Suprapubic skin (tissue), 3 donors: ENCODE measurements at regions not wholly inside any gene's neighbourhood (a gene's known extent, or its start where the extent isn't known, plus 50 kb on each side); places are given as distances from the start of the nearest gene placed in this dataset.

Experiments
- POLR2A ChIP-seq, 2 donors: fragments of 450-650 bp; IDR thresholded peaks; one replicate each; pipeline ENCODE4 v1.6.1; 2017; ENCODE audit warnings: antibody characterized with exemption in 2 of 2, mild to moderate bottlenecking in 2 of 2, moderate library complexity in 2 of 2
- TF ChIP-seq, protein P1 (sequence below), 2 donors: fragments of 200-600 bp in 1 of 2; fragments of 450-650 bp in 1 of 2; sonication (generic) in 1 of 2; IDR thresholded peaks; one replicate each; pipeline ENCODE4 v1.5.1; 2016 to 2019; ENCODE audit warnings: antibody characterized with exemption in 2 of 2, mild to moderate bottlenecking in 1 of 2, moderate library complexity in 1 of 2

DNA sequence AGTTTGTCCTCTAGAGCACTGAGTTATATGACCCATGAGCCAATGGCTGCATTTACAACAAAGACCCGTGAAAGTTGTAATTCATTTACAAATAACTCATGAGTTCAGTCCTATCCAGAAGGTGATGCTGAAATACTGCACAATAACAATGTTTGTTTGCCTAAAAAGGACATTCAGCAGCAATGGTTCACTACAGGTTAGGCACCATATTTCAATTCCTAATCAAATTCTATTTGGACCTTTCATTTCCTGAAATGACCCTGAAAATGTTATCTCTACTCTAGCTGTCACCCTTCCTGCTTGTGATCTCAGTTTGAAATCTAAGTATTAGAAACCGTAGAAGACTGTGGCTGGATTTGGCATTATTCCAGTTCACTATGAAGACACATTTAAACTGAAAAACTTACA is 191.2 kb upstream of the SAMSN1 start:
- TF ChIP-seq, protein P1, sequence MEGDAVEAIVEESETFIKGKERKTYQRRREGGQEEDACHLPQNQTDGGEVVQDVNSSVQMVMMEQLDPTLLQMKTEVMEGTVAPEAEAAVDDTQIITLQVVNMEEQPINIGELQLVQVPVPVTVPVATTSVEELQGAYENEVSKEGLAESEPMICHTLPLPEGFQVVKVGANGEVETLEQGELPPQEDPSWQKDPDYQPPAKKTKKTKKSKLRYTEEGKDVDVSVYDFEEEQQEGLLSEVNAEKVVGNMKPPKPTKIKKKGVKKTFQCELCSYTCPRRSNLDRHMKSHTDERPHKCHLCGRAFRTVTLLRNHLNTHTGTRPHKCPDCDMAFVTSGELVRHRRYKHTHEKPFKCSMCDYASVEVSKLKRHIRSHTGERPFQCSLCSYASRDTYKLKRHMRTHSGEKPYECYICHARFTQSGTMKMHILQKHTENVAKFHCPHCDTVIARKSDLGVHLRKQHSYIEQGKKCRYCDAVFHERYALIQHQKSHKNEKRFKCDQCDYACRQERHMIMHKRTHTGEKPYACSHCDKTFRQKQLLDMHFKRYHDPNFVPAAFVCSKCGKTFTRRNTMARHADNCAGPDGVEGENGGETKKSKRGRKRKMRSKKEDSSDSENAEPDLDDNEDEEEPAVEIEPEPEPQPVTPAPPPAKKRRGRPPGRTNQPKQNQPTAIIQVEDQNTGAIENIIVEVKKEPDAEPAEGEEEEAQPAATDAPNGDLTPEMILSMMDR (IDR thresholded peaks at IDR 0.05), result no peak
- no peak for TF ChIP-seq POLR2A (IDR thresholded peaks at IDR 0.05)
